HG02973 (cell line): ENCODE measurements at regions not wholly inside any gene's neighbourhood (a gene's known extent, or its start where the extent isn't known, plus 50 kb on each side); places are given as distances from the start of the nearest gene placed in this dataset.
"Not testable (repeated sequence)": the region's sequence is repeated elsewhere in the genome, so short reads cannot be mapped to it uniquely, and the experiment has no call there.

ENCODE experiments used
- ATAC-seq: cut with Tn5 transposase; IDR thresholded peaks from one replicate; pipeline ENCODE4 v1.9.1; 2021; ENCODE audit warnings: moderate library complexity; ENCODE audit not compliant: unreplicated experiment

GRCh38 chr5:92952243-92952642, 628.8 kb downstream of the NR2F1-AS1 start:
- ATAC-seq, result no peak

- ATAC-seq, result no peak
These were observed 629.3 kb downstream of the NR2F1-AS1 start for GRCh38 chr5:92951746-92952145.

GRCh38 chr5:92946546-92946945, 634.5 kb downstream of the NR2F1-AS1 start:
- no peak for ATAC-seq

- ATAC-seq, result no peak
These were observed 635.4 kb downstream of the NR2F1-AS1 start for GRCh38 chr5:92945605-92946097.

- ATAC-seq, result no peak
These were observed 636.0 kb downstream of the NR2F1-AS1 start for GRCh38 chr5:92944903-92945604.

- no peak for ATAC-seq
These were observed 636.7 kb downstream of the NR2F1-AS1 start for GRCh38 chr5:92944337-92944736.

GRCh38 chr5:92942762-92943161, 638.3 kb downstream of the NR2F1-AS1 start:
- ATAC-seq, result no peak

GRCh38 chr5:92941806-92942205, 639.2 kb downstream of the NR2F1-AS1 start:
- no peak for ATAC-seq

GRCh38 chr5:92939428-92939827, 641.6 kb downstream of the NR2F1-AS1 start:
- ATAC-seq, result no peak

GRCh38 chr5:92937396-92937795, 643.6 kb downstream of the NR2F1-AS1 start:
- not testable (repeated sequence) for ATAC-seq

GRCh38 chr5:92930057-92930456, 651.0 kb downstream of the NR2F1-AS1 start:
- ATAC-seq, result no peak

GRCh38 chr5:92927291-92927778, 653.7 kb downstream of the NR2F1-AS1 start:
- no peak for ATAC-seq

GRCh38 chr5:92923885-92924284, 657.1 kb downstream of the NR2F1-AS1 start:
- ATAC-seq, result no peak

GRCh38 chr5:92922231-92922967, 658.6 kb downstream of the NR2F1-AS1 start:
- ATAC-seq, result no peak

- ATAC-seq, result no peak
These were observed 664.0 kb downstream of the NR2F1-AS1 start for GRCh38 chr5:92917044-92917443.

GRCh38 chr5:92916036-92916435, 665.0 kb downstream of the NR2F1-AS1 start:
- ATAC-seq, result no peak

- ATAC-seq, result no peak
These were observed 668.7 kb downstream of the NR2F1-AS1 start for GRCh38 chr5:92912283-92912682.

- ATAC-seq, result no peak
These were observed 669.2 kb downstream of the NR2F1-AS1 start for GRCh38 chr5:92911851-92912250.

GRCh38 chr5:92911293-92911692, 669.7 kb downstream of the NR2F1-AS1 start:
- no peak for ATAC-seq

GRCh38 chr5:92909602-92909962, 671.4 kb downstream of the NR2F1-AS1 start:
- no peak for ATAC-seq

GRCh38 chr5:92908952-92909601, 671.9 kb downstream of the NR2F1-AS1 start:
- ATAC-seq, result no peak
